BJ (cell line): ENCODE measurements at regions not wholly inside any gene's neighbourhood (a gene's known extent, or its start where the extent isn't known, plus 50 kb on each side); places are given as distances from the start of the nearest gene placed in this dataset.

Source experiments
- CTCF ChIA-PET: fragments of 350-600 bp; formaldehyde crosslinking; extraction: SDS; loops from one replicate; lab custom pipeline; 2021; ENCODE audit warnings: antibody characterized with exemption, inconsistent platforms; lab: Yijun Ruan, JAX
- POLR2A ChIA-PET: fragments of 300-600 bp; sonication (Branson Sonifier 250); formaldehyde crosslinking; extraction: SDS; loops from one replicate; lab custom pipeline; 2021; ENCODE audit warnings: antibody characterized with exemption; lab: Charles Lee
- DNase-seq: peaks from one replicate; pipeline ENCODE4 v3.0.0-alpha.2; 2011; ENCODE audit warnings: low read depth
- H3K27me3 ChIP-seq: 2 replicates; pipeline ENCODE4 v1.6.0; 2011; ENCODE audit warnings: low read length; ENCODE audit not compliant: control insufficient read depth, insufficient read depth
- H3K36me3 ChIP-seq: 2 replicates; pipeline ENCODE4 v1.5.1; 2011; ENCODE audit warnings: low read length; ENCODE audit not compliant: control insufficient read depth, insufficient read depth
- H3K4me3 ChIP-seq: 2 replicates; pipeline ENCODE4 v1.5.1; 2011; ENCODE audit warnings: low read depth, mild to moderate bottlenecking, control low read depth, low read length
- CTCF ChIP-seq: IDR thresholded peaks from 2 replicates; pipeline ENCODE4 v1.5.1; 2011; ENCODE audit warnings: low read depth, mild to moderate bottlenecking, control low read depth, inconsistent platforms, low read length, moderate library complexity; ENCODE audit not compliant: insufficient read depth

- H3K27me3 ChIP-seq: no peaks in the 10 kb centered on the region; the same call in 1 of the 2 replicates
- no peaks in the 10 kb centered on the region for H3K36me3 ChIP-seq
- no peak overlapping the region for H3K4me3 ChIP-seq
- CTCF ChIA-PET: interaction anchor here (1.0 kb wide), 1 partner anchor 10 kb away, joined by 3 read pairs; no protein-coding TSS in a partner anchor
- no peak for DNase-seq
- TF ChIP-seq CTCF: no peak
- POLR2A ChIA-PET: no interaction called here
Measured at GRCh38 chr4:138899999-138900398, 115.6 kb upstream of the NOCT start.

DNA sequence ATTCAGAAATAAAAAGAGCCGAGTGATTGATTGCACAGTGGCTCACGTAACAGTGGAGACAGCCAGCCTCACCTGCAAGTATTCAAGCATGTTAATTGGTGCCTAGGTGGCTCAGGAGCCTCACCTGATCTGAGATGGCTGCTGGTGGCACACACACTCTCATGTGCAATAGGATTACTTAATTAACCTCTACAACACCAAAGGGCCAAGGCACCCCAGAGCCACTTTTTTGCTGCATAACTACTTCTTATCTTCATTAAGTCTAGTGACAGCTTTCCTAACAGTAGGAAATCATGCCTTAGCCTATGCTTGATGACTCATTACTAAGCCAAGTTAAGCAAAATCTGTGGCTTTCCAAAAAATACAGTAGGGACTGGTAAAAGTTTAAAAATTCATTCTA, 117.3 kb upstream of the NOCT start:
- TF ChIP-seq CTCF: no peak
- Histone ChIP-seq H3K27me3 (no peaks in the 10 kb centered on the region), H3K4me3 (no peak overlapping the region), H3K36me3 (no peaks in the 10 kb centered on the region)
- DNase-seq: no peak
- CTCF ChIA-PET: interaction anchor here (1.0 to 1.2 kb wide), 2 partner anchors 19 to 21 kb away, joined by 4 to 5 read pairs; no protein-coding TSS in a partner anchor
- POLR2A ChIA-PET: interaction anchor here (1.2 kb wide), 1 partner anchor 18 kb away, joined by 4 read pairs; no protein-coding TSS in a partner anchor

DNA sequence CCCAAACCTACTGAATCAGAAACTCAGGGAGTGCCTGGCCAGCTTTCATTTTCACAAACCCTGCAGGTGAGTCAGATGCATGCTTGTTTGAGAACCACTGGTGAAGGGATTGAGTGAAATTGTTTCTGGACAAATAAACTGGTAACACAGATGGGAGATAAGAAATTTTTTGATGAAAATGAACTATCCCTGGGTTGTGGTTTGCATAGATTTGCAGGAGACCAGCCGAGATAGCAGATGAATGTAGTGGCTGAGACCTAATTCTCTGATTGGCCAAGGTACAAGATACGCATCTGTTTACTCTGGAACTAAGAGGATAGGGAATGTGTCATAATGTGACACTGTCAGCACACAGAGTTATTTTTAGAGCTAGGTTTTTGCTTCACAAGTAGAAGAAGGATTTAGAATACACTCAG, 117.8 kb upstream of the NOCT start:
- DNase-seq: peak; percentile 72
- Histone ChIP-seq H3K4me3 (no peak overlapping the region), H3K27me3 (no peaks in the 10 kb centered on the region), H3K36me3 (no peaks in the 10 kb centered on the region)
- ChIA-PET CTCF (interaction anchor here (1.0 kb wide), 1 partner anchor 20 kb away, joined by 5 read pairs; no protein-coding TSS in a partner anchor), POLR2A (interaction anchor here (1.2 kb wide), 1 partner anchor 18 kb away, joined by 4 read pairs; no protein-coding TSS in a partner anchor)
- no peak for TF ChIP-seq CTCF

DNA sequence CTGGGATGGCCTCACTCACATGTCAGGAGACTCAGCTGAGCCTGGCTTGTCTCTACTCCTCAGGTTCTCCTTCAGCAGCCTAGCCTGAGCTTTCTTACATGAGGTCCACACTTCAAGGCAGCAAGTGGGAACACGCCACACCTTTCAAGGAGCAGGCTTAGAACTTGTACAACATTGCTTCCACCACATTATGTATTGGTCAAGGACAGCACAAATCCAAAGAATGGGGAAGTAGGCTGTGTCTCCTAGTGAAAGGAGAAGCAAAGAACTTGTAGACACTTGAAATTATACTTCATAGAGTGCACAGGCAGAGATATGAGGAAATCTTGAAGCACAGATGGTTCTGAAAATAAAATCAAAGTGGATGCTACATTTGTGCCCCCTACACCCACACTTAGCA, 120.9 kb upstream of the NOCT start:
- Histone ChIP-seq H3K27me3 (no peaks in the 10 kb centered on the region; the same call in 1 of the 2 replicates), H3K36me3 (no peaks in the 10 kb centered on the region), H3K4me3 (no peak overlapping the region)
- ChIA-PET CTCF (no interaction called here), POLR2A (no interaction called here)
- TF ChIP-seq CTCF: no peak
- no peak for DNase-seq

GRCh38 chr4:138894011-138894410, 121.6 kb upstream of the NOCT start:
- Histone ChIP-seq H3K4me3 (no peak overlapping the region), H3K27me3 (no peaks in the 10 kb centered on the region; the same call in 1 of the 2 replicates), H3K36me3 (no peaks in the 10 kb centered on the region)
- DNase-seq: no peak
- ChIA-PET POLR2A (no interaction called here), CTCF (no interaction called here)
- no peak for TF ChIP-seq CTCF
